Natural killer cell (primary cell): ENCODE measurements at regions not wholly inside any gene's neighbourhood (a gene's known extent, or its start where the extent isn't known, plus 50 kb on each side); places are given as distances from the start of the nearest gene placed in this dataset.

Experiments
- ATAC-seq, 3 donors: fragments of 150-1000 bp in 2 of 3; fragments of 200-7000 bp in 1 of 3; cut with Tn5 transposase; 1 replicate in 1 of 3; 2 replicates in 2 of 3; pipeline ENCODE4 v1.10.0; 2021; ENCODE audit warnings: mild to moderate bottlenecking in 2 of 3, moderate library complexity in 2 of 3
- DNase-seq, 2 donors: peaks; one replicate each; pipeline versions ENCODE4 v3.0.0 to v3.0.0-alpha.2; 2013 to 2021; ENCODE audit warnings: mixed read lengths in 1 of 2
- H3K27ac ChIP-seq: one replicate; pipeline ENCODE4 v1.5.1; 2013; ENCODE audit warnings: mild to moderate bottlenecking, low read length
- H3K27me3 ChIP-seq: one replicate; pipeline ENCODE4 v1.6.1; 2013; ENCODE audit warnings: low read length; ENCODE audit not compliant: control insufficient read depth, insufficient read depth
- H3K36me3 ChIP-seq: one replicate; pipeline ENCODE4 v1.6.1; 2013; ENCODE audit warnings: low read length; ENCODE audit not compliant: control insufficient read depth, insufficient read depth
- H3K4me1 ChIP-seq: one replicate; pipeline ENCODE4 v1.6.1; 2013; ENCODE audit warnings: low read length; ENCODE audit not compliant: control insufficient read depth, insufficient read depth
- H3K4me3 ChIP-seq: one replicate; pipeline ENCODE4 v1.5.1; 2013; ENCODE audit warnings: low read length
- H3K9me3 ChIP-seq: one replicate; pipeline ENCODE4 v1.6.1; 2013; ENCODE audit warnings: low read length; ENCODE audit not compliant: control insufficient read depth, insufficient read depth
- H3K27ac Mint-ChIP-seq, 2 donors: one replicate each; pipeline ENCODE4 v1.8.0; 2022; ENCODE audit warnings: mild to moderate bottlenecking in 2 of 2, mixed read lengths in 2 of 2, moderate library complexity in 1 of 2
- H3K27me3 Mint-ChIP-seq, 2 donors: one replicate each; pipeline ENCODE4 v1.8.0; 2022; ENCODE audit warnings: low read depth in 2 of 2, mixed read lengths in 2 of 2
- H3K36me3 Mint-ChIP-seq: one replicate; pipeline ENCODE4 v1.8.0; 2022; ENCODE audit warnings: mixed read lengths
- H3K4me1 Mint-ChIP-seq, 2 donors: one replicate each; pipeline ENCODE4 v1.8.0; 2022; ENCODE audit warnings: mixed read lengths in 2 of 2
- H3K4me3 Mint-ChIP-seq: one replicate; pipeline ENCODE4 v1.8.0; 2022; ENCODE audit warnings: mild to moderate bottlenecking, moderate library complexity, mixed read lengths
- H3K9me3 Mint-ChIP-seq, 2 donors: one replicate each; pipeline ENCODE4 v1.8.0; 2022; ENCODE audit warnings: mixed read lengths in 2 of 2
- CTCF ChIP-seq: fragments of 200-600 bp; IDR thresholded peaks from one replicate; pipeline ENCODE4 v1.8.0; 2022; ENCODE audit warnings: antibody characterized with exemption
- WGBS: methylation state at CpG from one replicate; pipeline ENCODE4 v1.1.7; 2013; ENCODE audit warnings: missing lambda C conversion rate; ENCODE audit not compliant: insufficient coverage; 5-methylcytosine and 5-hydroxymethylcytosine counted together
- intact Hi-C: fragments of 100-400 bp; cut with micrococcal nuclease; formaldehyde crosslinking; loops from one replicate; pipeline ENCODE4 v1.14.2; 2022

- H3K9me3 Mint-ChIP-seq, result peaks cover 11 to 23% of the 10 kb centered on the region in 2 donors
- intact Hi-C loops, result no loop called here
- 55% methylated on average over 5 of the region's 5 CpGs for WGBS
Measured at GRCh38 chr13:34748073-34748472, 194.0 kb upstream of the NBEA start.

GRCh38 chr13:34748596-34748995 lies 193.5 kb upstream of the NBEA start:
- Mint-ChIP-seq H3K27ac (no peak overlapping the region), H3K27me3 (no peaks in the 10 kb centered on the region), H3K9me3 (peaks cover 11 to 23% of the 10 kb centered on the region in 2 donors), H3K36me3 (no peaks in the 10 kb centered on the region), H3K4me1 (no peaks in the 10 kb centered on the region), H3K4me3 (no peak overlapping the region)
- Histone ChIP-seq H3K4me1 (no peaks in the 10 kb centered on the region), H3K4me3 (no peak overlapping the region), H3K27me3 (no peaks in the 10 kb centered on the region), H3K36me3 (no peaks in the 10 kb centered on the region), H3K27ac (no peak overlapping the region), H3K9me3 (peaks cover 5% of the 10 kb centered on the region)
- DNase-seq (no peak), ATAC-seq (no peak)
- WGBS, result 67% methylated on average over 1 of the region's 1 CpG
- no peak for TF ChIP-seq CTCF
- intact Hi-C loops, result no loop called here

More at GRCh38 chr13:34748073-34748472, 194.0 kb upstream of the NBEA start:
- Mint-ChIP-seq H3K36me3 (no peaks in the 10 kb centered on the region), H3K27ac (no peak overlapping the region), H3K27me3 (no peaks in the 10 kb centered on the region), H3K4me1 (no peaks in the 10 kb centered on the region), H3K4me3 (no peak overlapping the region)
- no peaks in the 10 kb centered on the region for H3K36me3 ChIP-seq
- TF ChIP-seq CTCF, result no peak
- H3K27me3 ChIP-seq, result no peaks in the 10 kb centered on the region
- no peak overlapping the region for H3K27ac ChIP-seq
- H3K9me3 ChIP-seq, result peaks cover 5% of the 10 kb centered on the region
- no peak overlapping the region for H3K4me3 ChIP-seq
- H3K4me1 ChIP-seq, result no peaks in the 10 kb centered on the region
- DNase-seq, result no peak
- no peak for ATAC-seq

- Histone ChIP-seq H3K9me3 (peaks cover 5% of the 10 kb centered on the region), H3K4me3 (no peak overlapping the region), H3K27ac (no peak overlapping the region), H3K36me3 (no peaks in the 10 kb centered on the region), H3K4me1 (no peaks in the 10 kb centered on the region), H3K27me3 (no peaks in the 10 kb centered on the region)
- TF ChIP-seq CTCF, result no peak
- no peak for DNase-seq
- 80% methylated on average over 7 of the region's 8 CpGs for WGBS
- ATAC-seq, result no peak
- intact Hi-C loops, result no loop called here
- Mint-ChIP-seq H3K4me3 (no peak overlapping the region), H3K36me3 (no peaks in the 10 kb centered on the region), H3K9me3 (peaks cover 9 to 23% of the 10 kb centered on the region in 2 donors), H3K27ac (no peak overlapping the region), H3K27me3 (no peaks in the 10 kb centered on the region), H3K4me1 (no peaks in the 10 kb centered on the region)
Measured at GRCh38 chr13:34749046-34749445, 193.0 kb upstream of the NBEA start.
